Brain pericyte (primary cell): ENCODE measurements at regions not wholly inside any gene's neighbourhood (a gene's known extent, or its start where the extent isn't known, plus 50 kb on each side); places are given as distances from the start of the nearest gene placed in this dataset.

Experiments used
- DNase-seq: peaks from one replicate; pipeline ENCODE4 v3.0.0-alpha.2; 2012; ENCODE audit warnings: low read depth, low spot score

DNA sequence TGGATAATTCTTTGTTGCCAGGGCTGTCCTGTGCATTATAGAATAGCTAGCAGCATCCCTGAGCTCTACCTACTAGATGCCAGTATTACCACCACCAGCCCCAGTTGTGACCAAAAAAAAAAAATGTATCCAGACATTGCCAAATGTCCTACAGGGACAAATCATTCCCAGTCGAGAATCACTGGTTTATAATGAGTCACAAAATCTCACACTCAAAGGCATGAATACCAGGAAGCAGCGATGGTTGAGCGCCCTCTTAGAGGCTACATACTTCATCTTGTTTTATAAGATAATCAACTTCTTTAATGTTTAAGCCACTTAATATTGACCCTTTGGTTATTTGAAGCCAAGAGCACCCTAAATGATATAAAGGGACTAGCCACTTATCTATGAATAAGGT, 297.3 kb downstream of the DHX15 start:
- DNase-seq = no peak

GRCh38 chr4:24285759-24286158, 298.6 kb downstream of the DHX15 start:
- DNase-seq = no peak

GRCh38 chr4:24282446-24282845, 301.9 kb downstream of the DHX15 start:
- no peak for DNase-seq

DNA sequence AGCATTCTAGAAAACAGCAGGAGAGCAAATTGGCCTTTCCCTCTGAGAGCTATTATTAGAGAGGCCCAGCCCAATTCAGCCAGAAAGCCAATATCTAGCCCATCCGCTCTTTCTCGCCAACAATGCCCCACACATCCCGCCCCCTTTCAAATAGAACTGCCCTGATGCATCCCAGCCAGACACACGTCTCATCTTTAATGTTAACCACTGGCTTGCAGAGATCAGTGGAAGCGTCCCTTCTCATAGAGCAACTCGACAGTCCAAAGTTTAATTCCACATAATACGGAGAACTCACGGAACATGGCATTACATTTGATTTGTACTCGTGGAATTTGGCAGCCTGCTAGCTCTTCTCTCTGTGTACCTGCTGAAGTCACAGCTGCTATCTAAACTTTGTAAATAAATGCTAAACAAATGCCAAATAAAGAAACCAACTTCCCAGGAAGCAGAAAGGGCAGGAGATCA, 304.4 kb downstream of the DHX15 start:
- no peak for DNase-seq

DNA sequence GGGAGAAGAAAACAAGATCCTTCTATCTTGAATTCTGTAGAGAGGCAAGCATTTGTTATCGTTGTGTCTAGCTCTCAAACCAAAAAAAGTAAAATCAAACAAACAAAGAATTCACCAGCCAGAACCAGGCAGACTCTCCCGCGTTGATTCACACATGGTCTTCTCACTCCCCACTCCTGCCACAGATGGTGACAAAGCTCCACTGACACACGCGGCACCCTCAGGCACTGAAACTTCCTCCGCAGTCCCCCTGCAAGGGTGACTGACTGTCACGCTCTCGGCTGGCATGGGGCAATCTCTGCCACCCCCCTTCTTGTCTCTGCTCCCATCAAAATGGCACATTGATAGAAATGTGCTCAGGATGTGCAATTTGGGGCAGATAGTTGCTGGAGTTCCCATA, 304.9 kb downstream of the DHX15 start:
- DNase-seq = no peak

- no peak for DNase-seq
Measured at GRCh38 chr4:24278693-24279092, 305.7 kb downstream of the DHX15 start.

DNA sequence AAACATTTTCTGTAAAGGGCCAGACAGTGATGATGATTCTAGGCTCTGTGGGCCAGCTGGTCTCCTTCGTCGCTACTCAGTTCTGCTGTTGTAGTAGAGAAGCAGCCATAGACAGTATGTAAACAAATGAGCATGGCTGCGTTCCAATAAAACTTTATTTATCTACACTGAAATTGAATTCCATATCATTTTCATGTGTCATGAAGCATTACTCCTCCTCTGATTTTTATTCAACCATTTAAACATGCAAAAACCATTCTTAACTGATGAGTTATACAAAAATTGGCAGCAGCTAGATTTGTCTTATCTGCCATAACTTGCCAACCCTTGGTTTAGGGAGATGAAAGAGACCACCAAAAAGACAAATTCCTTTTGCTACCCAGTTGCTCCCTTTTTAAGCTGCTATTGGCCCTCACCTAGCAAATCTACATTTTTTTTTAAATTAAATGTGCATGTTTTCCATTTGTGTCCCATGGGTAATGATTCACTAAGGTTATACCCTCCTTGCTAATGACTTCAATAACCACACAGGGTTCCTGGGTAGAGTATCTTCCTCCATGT, 309.9 kb downstream of the DHX15 start:
- no peak for DNase-seq

GRCh38 chr4:24273136-24273535, 311.2 kb downstream of the DHX15 start:
- DNase-seq = no peak

DNA sequence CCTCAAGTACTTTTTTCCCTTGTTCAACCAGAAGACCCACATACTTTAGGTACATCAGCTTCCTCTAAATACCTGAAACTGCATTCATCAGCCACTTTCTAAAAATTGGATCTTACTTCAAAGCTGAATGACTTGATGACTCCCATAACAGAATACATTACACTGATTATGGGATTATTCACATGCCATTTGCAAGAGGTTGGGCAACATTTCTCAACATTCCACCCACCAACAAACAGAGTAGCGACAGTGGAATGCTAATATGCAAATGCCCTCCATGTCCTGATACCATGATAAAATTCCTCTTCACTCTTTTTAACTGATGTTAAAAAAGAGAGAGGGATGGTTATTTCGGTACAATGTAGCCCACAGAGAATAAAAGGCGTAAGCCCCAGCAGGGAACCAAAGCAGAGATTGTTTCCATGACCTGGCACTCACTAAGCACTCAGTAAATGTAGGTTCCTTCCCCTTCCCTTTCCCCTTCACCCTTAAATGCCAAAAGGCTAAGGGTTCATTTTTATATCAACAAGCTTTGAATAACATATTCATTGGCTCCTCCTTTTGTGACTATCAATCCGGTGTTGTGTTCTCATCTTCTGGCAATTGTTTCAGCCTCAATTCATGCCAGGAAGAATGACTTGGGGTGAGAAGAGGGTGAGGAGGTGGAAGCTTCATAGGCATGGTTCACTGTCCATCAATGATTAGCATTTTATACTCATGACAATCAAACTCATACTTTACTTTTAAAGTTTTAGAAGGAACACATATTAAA, 317.2 kb downstream of the DHX15 start:
- DNase-seq = no peak

GRCh38 chr4:24265989-24266388, 318.4 kb downstream of the DHX15 start:
- DNase-seq = no peak

- no peak for DNase-seq
Measured at GRCh38 chr4:24262616-24263015, 321.7 kb downstream of the DHX15 start.

DNA sequence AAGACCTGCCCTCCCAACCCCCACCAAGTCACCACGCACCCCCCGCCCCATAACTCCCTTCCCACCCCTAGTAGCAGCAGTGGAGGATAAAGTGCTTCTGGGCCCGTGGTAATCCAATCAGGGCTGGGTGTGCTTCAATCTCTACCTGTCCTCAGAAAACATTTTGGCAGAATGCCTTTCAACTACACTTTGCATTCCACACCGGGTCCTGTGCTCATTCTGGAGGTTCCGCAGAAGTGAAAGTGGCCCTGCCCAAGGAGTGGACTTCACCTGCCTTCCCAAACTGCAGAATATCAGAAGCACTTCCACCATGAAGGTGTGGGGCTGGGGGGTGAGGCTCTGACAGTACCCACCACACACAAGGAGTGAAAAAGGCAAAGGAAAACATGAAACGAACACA, 322.3 kb downstream of the DHX15 start:
- no peak for DNase-seq

DNA sequence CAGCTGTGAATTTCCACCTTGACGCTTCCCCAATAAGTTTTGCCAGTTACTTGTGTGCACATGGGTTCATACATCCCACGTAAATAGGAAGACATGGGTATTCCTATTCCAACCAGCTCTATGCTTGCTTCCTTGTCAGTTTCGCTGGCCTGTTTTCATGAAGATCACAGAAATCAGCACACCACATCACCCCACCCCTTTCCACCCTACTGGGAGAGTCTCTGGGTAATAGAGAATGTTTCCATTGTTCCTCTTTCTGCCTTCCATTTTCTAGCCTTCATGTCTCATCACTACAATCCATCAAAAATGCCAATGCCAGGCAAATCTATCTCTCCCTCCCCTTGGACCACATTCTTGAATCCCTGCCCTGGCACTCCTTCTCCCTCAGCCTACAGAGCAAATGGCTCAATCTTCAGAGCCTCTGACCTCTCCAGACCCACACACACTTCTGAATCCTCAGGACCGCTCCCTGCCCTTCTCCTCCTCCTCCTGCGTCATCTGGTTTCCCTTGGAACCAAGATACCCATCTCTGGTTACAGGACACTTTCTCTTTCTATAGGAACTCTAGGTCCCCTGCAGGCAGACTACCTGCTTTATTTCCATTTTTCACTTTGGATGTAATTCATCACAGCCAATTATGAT, 323.3 kb downstream of the DHX15 start:
- DNase-seq = no peak

- no peak for DNase-seq
Measured at GRCh38 chr4:24260133-24260715, 324.1 kb downstream of the DHX15 start.

DNA sequence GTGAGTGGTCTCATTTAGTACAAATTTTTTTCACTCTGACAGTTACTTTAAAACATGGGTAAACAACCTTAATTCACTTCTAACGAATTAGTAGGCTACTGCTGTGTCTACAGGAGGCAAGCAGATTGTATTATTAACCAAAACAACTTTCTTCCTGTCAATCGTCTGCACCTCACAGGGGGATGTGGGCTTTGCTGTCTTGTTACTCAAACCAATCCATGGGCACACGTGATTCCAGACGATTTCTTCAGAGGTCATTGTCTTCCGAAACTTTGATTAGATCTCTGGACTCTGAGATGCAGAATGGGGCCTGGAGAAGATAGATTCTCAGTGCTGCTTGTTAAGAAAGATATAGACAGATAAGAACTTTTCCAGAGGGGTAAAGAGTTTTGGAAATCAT, 327.8 kb downstream of the DHX15 start:
- no peak for DNase-seq

DNA sequence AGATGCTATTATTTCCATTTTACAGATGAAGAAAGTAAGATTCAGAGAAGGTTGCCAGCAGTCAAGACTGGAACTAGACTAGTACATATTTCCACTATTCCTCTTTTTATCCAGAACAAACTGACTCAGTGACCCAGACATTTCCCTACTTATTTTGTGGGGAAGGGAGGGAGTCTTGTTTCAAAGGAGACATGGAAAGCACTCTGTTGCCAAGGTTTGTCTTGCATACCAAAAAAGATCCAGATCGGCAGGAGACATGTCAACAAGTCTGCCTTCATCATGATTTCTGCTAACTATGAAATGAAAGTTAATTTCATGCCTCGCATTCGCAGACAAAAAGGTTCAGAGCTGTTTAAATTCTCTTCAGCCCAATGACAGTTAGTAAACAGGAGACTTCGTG, 328.3 kb downstream of the DHX15 start:
- no peak for DNase-seq

DNA sequence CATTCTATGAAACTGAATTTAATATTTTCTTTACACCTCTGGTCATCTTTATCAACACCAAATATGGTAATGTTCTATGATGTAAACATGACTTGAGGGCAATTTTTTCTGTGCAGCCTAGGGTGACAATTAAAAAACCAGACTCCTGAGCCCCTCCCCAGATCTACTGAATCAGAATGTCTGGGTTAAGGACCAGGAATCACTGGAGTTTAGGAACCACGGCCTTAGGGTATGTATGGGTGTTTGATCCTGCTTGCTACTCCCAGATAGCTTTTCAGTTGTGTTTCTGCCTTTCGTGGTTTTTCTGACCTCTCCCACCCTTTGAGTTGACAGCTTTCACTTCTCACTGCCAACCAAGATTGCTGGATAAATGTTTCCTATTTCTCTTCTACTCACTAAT, 332.2 kb downstream of the DHX15 start:
- DNase-seq = no peak

- DNase-seq = no peak
Measured at GRCh38 chr4:24251589-24251988, 332.8 kb downstream of the DHX15 start.

DNA sequence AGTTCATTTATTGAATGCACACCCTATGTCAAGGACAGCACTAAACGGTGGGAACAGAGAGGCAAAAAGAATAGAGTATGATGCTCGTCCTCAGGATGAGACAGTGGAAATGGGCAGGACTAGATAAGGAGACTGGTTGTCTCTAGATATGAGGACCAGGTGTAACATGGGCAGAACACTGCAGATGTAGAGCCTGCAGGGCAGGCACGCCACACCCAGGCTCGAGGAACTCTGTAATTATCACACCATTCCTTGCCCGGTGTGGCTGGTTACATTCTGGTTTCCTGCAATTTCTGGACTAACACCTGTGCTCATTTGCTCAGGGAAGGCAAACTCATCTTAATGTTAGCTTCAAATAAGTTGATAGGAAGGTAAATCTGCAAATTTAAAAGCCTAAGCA, 334.4 kb downstream of the DHX15 start:
- no peak for DNase-seq

DNA sequence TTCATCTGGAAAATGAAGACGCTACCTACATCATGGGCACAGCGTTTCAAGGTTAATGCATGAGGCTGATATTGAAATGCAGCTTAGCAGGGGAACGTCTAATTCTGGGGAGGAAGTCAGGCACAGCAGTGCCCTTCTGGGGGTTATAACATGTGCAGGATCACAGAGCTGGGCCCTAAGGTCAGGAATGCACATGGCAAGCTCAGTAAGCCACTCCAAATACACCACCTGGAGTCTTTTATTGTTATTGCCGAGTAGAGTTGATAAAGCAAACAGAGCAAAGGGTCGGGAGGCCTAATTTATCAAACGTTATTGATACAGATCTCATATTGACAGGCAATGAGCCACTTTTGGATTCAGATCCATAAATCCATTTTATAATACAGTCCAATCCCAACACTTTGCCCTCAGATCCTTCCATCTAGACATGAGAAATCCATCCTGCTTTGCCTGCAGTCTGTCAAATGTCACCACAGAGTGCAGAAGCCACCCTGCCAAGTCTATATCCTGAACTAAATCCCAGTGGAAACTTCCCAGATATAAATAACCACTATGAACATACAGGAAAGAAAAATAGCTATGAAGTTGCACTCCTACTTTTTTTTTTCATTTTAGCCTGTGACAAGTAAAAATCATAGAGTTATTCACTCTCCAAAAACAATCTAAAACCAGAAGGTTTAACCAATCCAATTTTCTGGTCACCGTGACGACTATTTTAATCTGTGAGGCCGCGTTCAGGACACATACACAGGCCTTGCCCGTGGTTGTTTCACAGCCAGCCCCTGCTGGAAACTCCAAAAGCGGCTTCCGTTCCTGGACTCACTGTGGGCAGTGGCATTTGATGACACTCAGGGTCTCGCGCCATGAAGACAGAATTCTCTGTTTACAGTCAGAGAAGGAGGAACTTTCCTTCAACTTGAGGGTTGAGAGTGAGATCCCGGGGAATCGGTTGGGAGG, 335.4 kb downstream of the DHX15 start:
- no peak for DNase-seq

GRCh38 chr4:24245491-24245820, 338.9 kb downstream of the DHX15 start:
- no peak for DNase-seq
